Right atrium auricular region (tissue), 2 donors: ENCODE measurements at regions not wholly inside any gene's neighbourhood (a gene's known extent, or its start where the extent isn't known, plus 50 kb on each side); places are given as distances from the start of the nearest gene placed in this dataset.

Source experiments
- DNase-seq: peaks from one replicate; pipeline ENCODE4 v3.0.0-alpha.2; 2019; ENCODE audit warnings: low spot score
- H3K27ac ChIP-seq, 2 donors: fragments of 200-600 bp; sonication (generic); 1 replicate in 1 of 2; 2 replicates in 1 of 2; pipeline ENCODE4 v1.5.1; 2016 to 2019
- H3K27me3 ChIP-seq, 2 donors: fragments of 200-600 bp; sonication (generic); one replicate each; pipeline versions ENCODE4 v1.5.1 to v1.6.0; 2017 to 2019
- H3K36me3 ChIP-seq: fragments of 200-600 bp; sonication (generic); one replicate; pipeline ENCODE4 v1.5.1; 2016
- H3K4me1 ChIP-seq, 2 donors: fragments of 200-600 bp; sonication (generic); one replicate each; pipeline versions ENCODE4 v1.5.1 to v1.6.0; 2017 to 2019
- H3K4me3 ChIP-seq, 2 donors: fragments of 200-600 bp; sonication (generic); 1 replicate in 1 of 2; 2 replicates in 1 of 2; pipeline ENCODE4 v1.5.1; 2017 to 2019; ENCODE audit warnings: mild to moderate bottlenecking in 1 of 2, moderate library complexity in 1 of 2
- H3K9me3 ChIP-seq, 2 donors: fragments of 200-600 bp; sonication (generic); one replicate each; pipeline ENCODE4 v1.5.1; 2019
- TF ChIP-seq, protein P1 (sequence below), 2 donors: fragments of 200-600 bp; sonication (generic); IDR thresholded peaks; one replicate each; pipeline ENCODE4 v1.5.1; 2019; ENCODE audit warnings: antibody characterized with exemption in 2 of 2

DNA sequence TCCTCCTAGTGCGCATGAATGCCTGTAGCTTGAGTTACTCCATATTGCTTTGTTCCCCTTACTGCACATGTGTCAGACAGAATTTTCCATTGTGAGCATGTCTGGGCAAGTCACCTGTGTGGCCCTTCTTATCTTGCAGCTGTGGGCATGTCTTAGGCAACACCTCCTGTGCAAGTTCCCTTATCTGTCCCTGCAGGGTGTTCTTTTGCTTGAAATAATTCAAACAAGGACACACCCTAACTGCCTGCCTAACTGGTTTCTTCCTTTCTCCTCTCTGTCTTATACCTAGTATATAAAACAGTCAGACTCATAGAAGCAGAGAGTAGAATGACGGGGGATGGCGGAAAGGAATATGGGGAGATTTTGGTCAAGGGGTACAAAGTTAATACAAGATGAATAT is 421.1 kb upstream of the SORCS1 start:
- Histone ChIP-seq H3K4me3 (no peak overlapping the region), H3K27ac (no peak overlapping the region), H3K4me1 (no peaks in the 10 kb centered on the region), H3K36me3 (no peaks in the 10 kb centered on the region), H3K9me3 (peaks cover 0 to 15% of the 10 kb centered on the region in 2 donors), H3K27me3 (no peaks in the 10 kb centered on the region)
- TF ChIP-seq, protein P1, sequence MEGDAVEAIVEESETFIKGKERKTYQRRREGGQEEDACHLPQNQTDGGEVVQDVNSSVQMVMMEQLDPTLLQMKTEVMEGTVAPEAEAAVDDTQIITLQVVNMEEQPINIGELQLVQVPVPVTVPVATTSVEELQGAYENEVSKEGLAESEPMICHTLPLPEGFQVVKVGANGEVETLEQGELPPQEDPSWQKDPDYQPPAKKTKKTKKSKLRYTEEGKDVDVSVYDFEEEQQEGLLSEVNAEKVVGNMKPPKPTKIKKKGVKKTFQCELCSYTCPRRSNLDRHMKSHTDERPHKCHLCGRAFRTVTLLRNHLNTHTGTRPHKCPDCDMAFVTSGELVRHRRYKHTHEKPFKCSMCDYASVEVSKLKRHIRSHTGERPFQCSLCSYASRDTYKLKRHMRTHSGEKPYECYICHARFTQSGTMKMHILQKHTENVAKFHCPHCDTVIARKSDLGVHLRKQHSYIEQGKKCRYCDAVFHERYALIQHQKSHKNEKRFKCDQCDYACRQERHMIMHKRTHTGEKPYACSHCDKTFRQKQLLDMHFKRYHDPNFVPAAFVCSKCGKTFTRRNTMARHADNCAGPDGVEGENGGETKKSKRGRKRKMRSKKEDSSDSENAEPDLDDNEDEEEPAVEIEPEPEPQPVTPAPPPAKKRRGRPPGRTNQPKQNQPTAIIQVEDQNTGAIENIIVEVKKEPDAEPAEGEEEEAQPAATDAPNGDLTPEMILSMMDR (IDR thresholded peaks at IDR 0.05): no peak
- no peak for DNase-seq

DNA sequence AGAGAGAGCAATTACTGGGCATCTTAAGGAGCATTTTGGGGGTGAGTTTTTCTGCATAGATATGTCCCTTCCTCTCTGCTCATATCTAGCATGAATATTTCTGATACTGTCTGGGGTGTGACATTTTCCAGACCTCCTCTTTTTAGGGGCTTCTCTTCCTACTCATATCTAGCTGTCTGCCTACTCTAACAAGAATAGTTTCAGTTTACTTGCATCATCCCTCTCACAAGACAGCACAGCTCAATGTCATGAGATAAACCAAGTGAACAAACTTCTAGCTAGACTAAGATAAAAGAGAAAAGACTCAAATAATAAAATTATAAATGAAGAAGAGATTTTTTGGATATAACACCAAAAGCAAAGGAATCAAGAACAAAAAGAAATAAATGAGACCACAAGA is 419.5 kb upstream of the SORCS1 start:
- Histone ChIP-seq H3K9me3 (peaks cover 0 to 15% of the 10 kb centered on the region in 2 donors), H3K4me1 (no peaks in the 10 kb centered on the region), H3K36me3 (no peaks in the 10 kb centered on the region), H3K4me3 (no peak overlapping the region), H3K27ac (no peak overlapping the region), H3K27me3 (no peaks in the 10 kb centered on the region)
- TF ChIP-seq, protein P1 (IDR thresholded peaks at IDR 0.05): no peak
- DNase-seq: no peak

DNA sequence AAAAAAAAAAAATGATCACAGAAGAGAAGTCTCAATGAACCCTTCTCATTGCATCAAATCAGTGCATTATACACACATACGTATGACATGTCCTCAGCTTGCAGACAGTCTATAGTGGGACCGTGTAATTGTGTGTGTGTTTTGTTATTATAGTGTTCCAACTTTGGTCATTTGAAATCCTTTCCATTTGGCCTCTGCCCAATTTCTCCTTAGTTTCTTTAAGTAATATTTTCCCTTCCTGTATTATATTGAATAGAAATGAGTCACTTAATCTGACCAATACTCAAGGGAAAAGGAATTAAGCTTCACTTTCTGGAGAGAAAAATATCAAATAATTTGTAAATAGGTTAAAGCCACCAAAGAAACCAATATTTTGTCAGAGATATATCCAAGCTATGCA is 415.5 kb upstream of the SORCS1 start:
- Histone ChIP-seq H3K36me3 (no peaks in the 10 kb centered on the region), H3K4me1 (peaks cover 0 to 6% of the 10 kb centered on the region in 2 donors), H3K27me3 (no peaks in the 10 kb centered on the region), H3K9me3 (peaks cover 0 to 4% of the 10 kb centered on the region in 2 donors), H3K27ac (no peak overlapping the region), H3K4me3 (no peak overlapping the region)
- TF ChIP-seq, protein P1 (IDR thresholded peaks at IDR 0.05): no peak
- DNase-seq: no peak

- TF ChIP-seq, protein P1 (IDR thresholded peaks at IDR 0.05): no peak
- no peaks in the 10 kb centered on the region for H3K9me3 ChIP-seq
- H3K36me3 ChIP-seq: no peaks in the 10 kb centered on the region
- no peak for DNase-seq
- H3K4me3 ChIP-seq: no peak overlapping the region
- H3K27ac ChIP-seq: no peak overlapping the region
- peaks cover 0 to 6% of the 10 kb centered on the region in 2 donors for H3K4me1 ChIP-seq
- H3K27me3 ChIP-seq: no peaks in the 10 kb centered on the region
Observed at GRCh38 chr10:107577221-107577620, 412.7 kb upstream of the SORCS1 start.

GRCh38 chr10:107576746-107577145 is 412.2 kb upstream of the SORCS1 start:
- TF ChIP-seq, protein P1 (IDR thresholded peaks at IDR 0.05): no peak
- H3K9me3 ChIP-seq: no peaks in the 10 kb centered on the region
- H3K4me3 ChIP-seq: no peak overlapping the region
- DNase-seq: no peak
- peak overlapping the region in 1 of 2 donors; percentile 2 for H3K27ac ChIP-seq
- peaks cover 0 to 6% of the 10 kb centered on the region in 2 donors for H3K4me1 ChIP-seq
- no peaks in the 10 kb centered on the region for H3K36me3 ChIP-seq
- no peaks in the 10 kb centered on the region for H3K27me3 ChIP-seq

DNA sequence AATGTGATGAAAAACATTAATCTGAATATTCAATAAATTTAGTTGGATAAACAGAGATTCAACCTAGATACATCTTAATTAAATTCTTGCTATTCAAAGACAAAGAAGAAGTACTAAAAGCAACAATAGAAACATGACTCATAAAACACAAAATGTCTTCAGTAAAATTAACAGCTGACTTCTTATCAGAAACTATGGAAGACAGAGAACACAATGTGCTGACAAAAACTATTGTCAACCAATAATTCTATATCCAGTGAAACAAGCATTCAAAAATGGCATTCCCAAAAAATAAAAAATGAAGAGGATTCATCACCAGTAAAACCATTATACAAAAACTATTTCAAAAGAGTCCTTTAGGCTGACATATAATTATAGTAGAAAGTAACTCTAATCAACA is 400.5 kb upstream of the SORCS1 start:
- Histone ChIP-seq H3K4me3 (no peak overlapping the region), H3K4me1 (no peaks in the 10 kb centered on the region), H3K27me3 (no peaks in the 10 kb centered on the region), H3K9me3 (peaks cover 0 to 12% of the 10 kb centered on the region in 2 donors), H3K36me3 (no peaks in the 10 kb centered on the region), H3K27ac (no peak overlapping the region)
- TF ChIP-seq, protein P1 (IDR thresholded peaks at IDR 0.05): no peak
- no peak for DNase-seq
